ENCODE measurements at regions not wholly inside any gene's neighbourhood (a gene's known extent, or its start where the extent isn't known, plus 50 kb on each side); places are given as distances from the start of the nearest gene placed in this dataset.

- no peak for TF ChIP-seq CTCF (IDR thresholded peaks at IDR 0.05; ENCODE audit: extremely low read depth, missing control alignments)
- no peak for DNase-seq (ENCODE audit: low spot score)
Measured at GRCh38 chr2:23026671-23027070, 358.3 kb upstream of the KLHL29 start.

GRCh38 chr2:23027396-23027795 is 357.6 kb upstream of the KLHL29 start:
- TF ChIP-seq CTCF (IDR thresholded peaks at IDR 0.05; ENCODE audit: extremely low read depth, missing control alignments) = no peak
- no peak for DNase-seq (ENCODE audit: low spot score)

- DNase-seq (ENCODE audit: low spot score) = no peak
- TF ChIP-seq CTCF (IDR thresholded peaks at IDR 0.05; ENCODE audit: extremely low read depth, missing control alignments) = no peak
Measured at GRCh38 chr2:23028106-23028505, 356.9 kb upstream of the KLHL29 start.

- no peak for DNase-seq (ENCODE audit: low spot score)
Measured at GRCh38 chr2:23029111-23029510, 355.9 kb upstream of the KLHL29 start.

GRCh38 chr2:23029951-23030350 is 355.0 kb upstream of the KLHL29 start:
- no peak for TF ChIP-seq CTCF (IDR thresholded peaks at IDR 0.05; ENCODE audit: extremely low read depth, missing control alignments)
- no peak for DNase-seq (ENCODE audit: low spot score)

More at GRCh38 chr2:23029111-23029510, 355.9 kb upstream of the KLHL29 start:
- TF ChIP-seq CTCF (IDR thresholded peaks at IDR 0.05; ENCODE audit: extremely low read depth, missing control alignments) = no peak

GRCh38 chr2:23034996-23035395 is 350.0 kb upstream of the KLHL29 start:
- no peak for TF ChIP-seq CTCF (IDR thresholded peaks at IDR 0.05; ENCODE audit: extremely low read depth, missing control alignments)

GRCh38 chr2:23036629-23037028 is 348.4 kb upstream of the KLHL29 start:
- no peak for DNase-seq (ENCODE audit: low spot score)
- no peak for TF ChIP-seq CTCF (IDR thresholded peaks at IDR 0.05; ENCODE audit: extremely low read depth, missing control alignments)

More at GRCh38 chr2:23034996-23035395, 350.0 kb upstream of the KLHL29 start:
- DNase-seq (ENCODE audit: low spot score) = no peak

All from GM20000 (cell line).